GM23338 (cell line): ENCODE measurements at regions not wholly inside any gene's neighbourhood (a gene's known extent, or its start where the extent isn't known, plus 50 kb on each side); places are given as distances from the start of the nearest gene placed in this dataset.

Experiments used
- ATAC-seq: fragments of 200-7000 bp; cut with Tn5 transposase; 3 replicates; pipeline ENCODE4 v1.9.1; 2020
- DNase-seq: peaks from one replicate; pipeline ENCODE4 v3.0.0-alpha.2; 2015; ENCODE audit warnings: low spot score
- H2AFZ ChIP-seq: fragments of 200-600 bp; sonication (generic); 2 replicates; pipeline ENCODE4 v1.8.0; 2016; ENCODE audit warnings: antibody characterized with exemption, mild to moderate bottlenecking, moderate library complexity
- H3F3A ChIP-seq: fragments of 200-600 bp; sonication (generic); replicated peaks from 2 replicates; pipeline ENCODE4 v1.8.0; 2017; ENCODE audit warnings: antibody characterized with exemption, mixed run types, low read depth
- H3K27ac ChIP-seq: fragments of 200-600 bp; sonication (generic); 2 replicates; pipeline ENCODE4 v1.6.1; 2016; ENCODE audit warnings: low read depth
- H3K27me3 ChIP-seq: fragments of 200-600 bp; sonication (generic); 2 replicates; pipeline ENCODE4 v1.8.0; 2016; ENCODE audit warnings: mild to moderate bottlenecking, mixed run types, moderate library complexity; ENCODE audit not compliant: insufficient read depth
- H3K36me3 ChIP-seq: fragments of 200-600 bp; sonication (generic); 2 replicates; pipeline ENCODE4 v1.8.0; 2016; ENCODE audit warnings: mild to moderate bottlenecking; ENCODE audit not compliant: insufficient read depth
- H3K4me1 ChIP-seq: fragments of 200-600 bp; sonication (generic); 2 replicates; pipeline ENCODE4 v1.8.0; 2016; ENCODE audit warnings: mild to moderate bottlenecking, moderate library complexity; ENCODE audit not compliant: insufficient read depth
- H3K4me2 ChIP-seq: fragments of 200-600 bp; sonication (generic); 2 replicates; pipeline ENCODE4 v1.7.1; 2017; ENCODE audit warnings: mixed run types
- H3K4me3 ChIP-seq: fragments of 200-600 bp; sonication (generic); 2 replicates; pipeline ENCODE4 v1.6.1; 2016; ENCODE audit warnings: mixed run types
- H3K79me2 ChIP-seq: fragments of 200-600 bp; sonication (generic); replicated peaks from 2 replicates; pipeline ENCODE4 v1.8.0; 2017; ENCODE audit warnings: mild to moderate bottlenecking; ENCODE audit not compliant: insufficient read depth
- H3K9me2 ChIP-seq: fragments of 200-600 bp; sonication (generic); 2 replicates; pipeline ENCODE4 v1.8.0; 2017; ENCODE audit not compliant: insufficient read depth
- H4K20me1 ChIP-seq: fragments of 200-600 bp; sonication (generic); replicated peaks from 2 replicates; pipeline ENCODE4 v1.8.0; 2017; ENCODE audit warnings: mild to moderate bottlenecking; ENCODE audit not compliant: insufficient read depth
- H3K27ac Mint-ChIP-seq: 2 replicates; pipeline ENCODE4 v1.8.0; 2020; ENCODE audit warnings: inconsistent platforms, mild to moderate bottlenecking, moderate library complexity, mixed read lengths
- H3K27me3 Mint-ChIP-seq: 3 replicates; pipeline ENCODE4 v1.8.0; 2022; ENCODE audit warnings: low read depth, mild to moderate bottlenecking, moderate library complexity, mixed read lengths, inconsistent platforms; ENCODE audit not compliant: insufficient read depth, poor library complexity
- H3K36me3 Mint-ChIP-seq: 3 replicates; pipeline ENCODE4 v1.8.0; 2021; ENCODE audit warnings: low read depth, mild to moderate bottlenecking, inconsistent platforms, moderate library complexity, mixed read lengths
- H3K4me1 Mint-ChIP-seq: 3 replicates; pipeline ENCODE4 v1.8.0; 2020; ENCODE audit warnings: mild to moderate bottlenecking, inconsistent platforms, mixed read lengths
- H3K4me3 Mint-ChIP-seq: 3 replicates; pipeline ENCODE4 v1.8.0; 2021; ENCODE audit warnings: moderate library complexity, mild to moderate bottlenecking, inconsistent platforms, mixed read lengths
- H3K9me3 Mint-ChIP-seq: 3 replicates; pipeline ENCODE4 v1.8.0; 2020; ENCODE audit warnings: moderate library complexity, mild to moderate bottlenecking, inconsistent platforms, mixed read lengths
- CREB1 ChIP-seq: fragments of 250-450 bp; sonication (Bioruptor Pico); IDR thresholded peaks from 2 replicates; pipeline ENCODE4 v1.5.0; 2020; ENCODE audit warnings: low read depth, mild to moderate bottlenecking, moderate library complexity
- CTCF ChIP-seq, 2 experiments: fragments of 200-600 bp in 1 of 2; sonication (generic) in 1 of 2; conservative IDR thresholded peaks; 2 replicates each; pipeline versions ENCODE4 v1.5.1 to v1.6.1; 2016 to 2017; ENCODE audit warnings: antibody characterized with exemption in 2 of 2, low read depth in 2 of 2, mild to moderate bottlenecking in 2 of 2, moderate library complexity in 1 of 2
- EZH2 ChIP-seq: fragments of 200-600 bp; sonication (generic); IDR thresholded peaks from one replicate; pipeline ENCODE4 v1.8.0; 2017; ENCODE audit warnings: antibody characterized with exemption, mild to moderate bottlenecking, low read depth; ENCODE audit not compliant: unreplicated experiment
- JUNB ChIP-seq: IDR thresholded peaks from one replicate; pipeline ENCODE4 v1.6.1; 2016; ENCODE audit warnings: antibody characterized with exemption; ENCODE audit not compliant: unreplicated experiment
- POLR2AphosphoS5 ChIP-seq: IDR thresholded peaks from 2 replicates; pipeline ENCODE4 v1.6.1; 2016; ENCODE audit warnings: antibody characterized with exemption, low read depth
- ZNF114 ChIP-seq: fragments of 250-450 bp; sonication (Bioruptor Pico); IDR thresholded peaks from 2 replicates; pipeline ENCODE4 v1.5.0; 2020; ENCODE audit warnings: mild to moderate bottlenecking, moderate library complexity
- ZNF331 ChIP-seq: fragments of 250-450 bp; sonication (Bioruptor Pico); IDR thresholded peaks from 2 replicates; pipeline ENCODE4 v1.5.0; 2020; ENCODE audit warnings: low read depth, mild to moderate bottlenecking, moderate library complexity
- TF ChIP-seq, protein P1 (sequence below): IDR thresholded peaks from one replicate; pipeline ENCODE4 v1.6.1; 2018; ENCODE audit warnings: antibody characterized with exemption; ENCODE audit not compliant: unreplicated experiment
- TF ChIP-seq, protein P2 (sequence below): IDR thresholded peaks from 2 replicates; pipeline ENCODE4 v1.6.1; 2016; ENCODE audit warnings: antibody characterized with exemption

GRCh38 chrX:42085836-42086235 lies 162.5 kb upstream of the CASK start (continued):
- TF ChIP-seq JUNB (no peak), CREB1 (no peak), POLR2AphosphoS5 (no peak), CTCF (conservative IDR thresholded peaks at IDR 0.05; ENCODE audit: low read depth in 2 of 2) (no peak), ZNF114 (CRISPR knock-in tag) (no peak), EZH2 (no peak), ZNF331 (no peak)
- TF ChIP-seq, protein P1, sequence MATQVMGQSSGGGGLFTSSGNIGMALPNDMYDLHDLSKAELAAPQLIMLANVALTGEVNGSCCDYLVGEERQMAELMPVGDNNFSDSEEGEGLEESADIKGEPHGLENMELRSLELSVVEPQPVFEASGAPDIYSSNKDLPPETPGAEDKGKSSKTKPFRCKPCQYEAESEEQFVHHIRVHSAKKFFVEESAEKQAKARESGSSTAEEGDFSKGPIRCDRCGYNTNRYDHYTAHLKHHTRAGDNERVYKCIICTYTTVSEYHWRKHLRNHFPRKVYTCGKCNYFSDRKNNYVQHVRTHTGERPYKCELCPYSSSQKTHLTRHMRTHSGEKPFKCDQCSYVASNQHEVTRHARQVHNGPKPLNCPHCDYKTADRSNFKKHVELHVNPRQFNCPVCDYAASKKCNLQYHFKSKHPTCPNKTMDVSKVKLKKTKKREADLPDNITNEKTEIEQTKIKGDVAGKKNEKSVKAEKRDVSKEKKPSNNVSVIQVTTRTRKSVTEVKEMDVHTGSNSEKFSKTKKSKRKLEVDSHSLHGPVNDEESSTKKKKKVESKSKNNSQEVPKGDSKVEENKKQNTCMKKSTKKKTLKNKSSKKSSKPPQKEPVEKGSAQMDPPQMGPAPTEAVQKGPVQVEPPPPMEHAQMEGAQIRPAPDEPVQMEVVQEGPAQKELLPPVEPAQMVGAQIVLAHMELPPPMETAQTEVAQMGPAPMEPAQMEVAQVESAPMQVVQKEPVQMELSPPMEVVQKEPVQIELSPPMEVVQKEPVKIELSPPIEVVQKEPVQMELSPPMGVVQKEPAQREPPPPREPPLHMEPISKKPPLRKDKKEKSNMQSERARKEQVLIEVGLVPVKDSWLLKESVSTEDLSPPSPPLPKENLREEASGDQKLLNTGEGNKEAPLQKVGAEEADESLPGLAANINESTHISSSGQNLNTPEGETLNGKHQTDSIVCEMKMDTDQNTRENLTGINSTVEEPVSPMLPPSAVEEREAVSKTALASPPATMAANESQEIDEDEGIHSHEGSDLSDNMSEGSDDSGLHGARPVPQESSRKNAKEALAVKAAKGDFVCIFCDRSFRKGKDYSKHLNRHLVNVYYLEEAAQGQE = no peak
- TF ChIP-seq, protein P2, sequence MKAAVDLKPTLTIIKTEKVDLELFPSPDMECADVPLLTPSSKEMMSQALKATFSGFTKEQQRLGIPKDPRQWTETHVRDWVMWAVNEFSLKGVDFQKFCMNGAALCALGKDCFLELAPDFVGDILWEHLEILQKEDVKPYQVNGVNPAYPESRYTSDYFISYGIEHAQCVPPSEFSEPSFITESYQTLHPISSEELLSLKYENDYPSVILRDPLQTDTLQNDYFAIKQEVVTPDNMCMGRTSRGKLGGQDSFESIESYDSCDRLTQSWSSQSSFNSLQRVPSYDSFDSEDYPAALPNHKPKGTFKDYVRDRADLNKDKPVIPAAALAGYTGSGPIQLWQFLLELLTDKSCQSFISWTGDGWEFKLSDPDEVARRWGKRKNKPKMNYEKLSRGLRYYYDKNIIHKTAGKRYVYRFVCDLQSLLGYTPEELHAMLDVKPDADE = no peak

- Histone ChIP-seq H3F3A (no peaks in the 10 kb centered on the region), H3K4me3 (no peak overlapping the region), H4K20me1 (no peaks in the 10 kb centered on the region), H3K36me3 (no peaks in the 10 kb centered on the region), H2AFZ (no peak overlapping the region), H3K4me1 (no peaks in the 10 kb centered on the region), H3K4me2 (no peak overlapping the region), H3K79me2 (no peaks in the 10 kb centered on the region), H3K27me3 (no peaks in the 10 kb centered on the region), H3K27ac (no peak overlapping the region), H3K9me2 (no peaks in the 10 kb centered on the region)
- no peaks in the 10 kb centered on the region; the same call in 2 of the 3 replicates for H3K9me3 Mint-ChIP-seq
- DNase-seq = no peak
- H3K27ac Mint-ChIP-seq = no peak overlapping the region
- H3K4me1 Mint-ChIP-seq = no peaks in the 10 kb centered on the region
- ATAC-seq = no peak
- H3K36me3 Mint-ChIP-seq = no peaks in the 10 kb centered on the region
- TF ChIP-seq, protein P1 = no peak
- TF ChIP-seq POLR2AphosphoS5 = no peak
- TF ChIP-seq JUNB = no peak
- no peaks in the 10 kb centered on the region for H3K27me3 Mint-ChIP-seq
- H3K4me3 Mint-ChIP-seq = no peak overlapping the region
These were observed 156.6 kb upstream of the CASK start for GRCh38 chrX:42079968-42080367.
